Ascending aorta (tissue), 2 donors: ENCODE measurements at regions not wholly inside any gene's neighbourhood (a gene's known extent, or its start where the extent isn't known, plus 50 kb on each side); places are given as distances from the start of the nearest gene placed in this dataset.
"Not testable (repeated sequence)": the region's sequence is repeated elsewhere in the genome, so short reads cannot be mapped to it uniquely, and the experiment has no call there.

Source experiments
- DNase-seq, 2 donors: peaks; one replicate each; pipeline ENCODE4 v3.0.0-alpha.2; 2019; ENCODE audit warnings: low spot score in 2 of 2
- H3K27ac ChIP-seq, 2 donors: fragments of 200-600 bp; sonication (generic); one replicate each; pipeline ENCODE4 v1.5.1; 2016 to 2017; ENCODE audit warnings: mild to moderate bottlenecking in 1 of 2
- H3K27me3 ChIP-seq: fragments of 200-600 bp; sonication (generic); one replicate; pipeline ENCODE4 v1.5.1; 2017
- H3K36me3 ChIP-seq, 2 donors: fragments of 200-600 bp; sonication (generic); one replicate each; pipeline ENCODE4 v1.5.1; 2016
- H3K4me1 ChIP-seq, 2 donors: fragments of 200-600 bp; sonication (generic); one replicate each; pipeline ENCODE4 v1.5.1; 2016 to 2017; ENCODE audit warnings: mild to moderate bottlenecking in 1 of 2
- H3K4me3 ChIP-seq, 2 donors: fragments of 200-600 bp; sonication (generic); one replicate each; pipeline ENCODE4 v1.5.1; 2016 to 2017; ENCODE audit warnings: mild to moderate bottlenecking in 1 of 2
- H3K9me3 ChIP-seq, 2 donors: fragments of 200-600 bp; sonication (generic); one replicate each; pipeline ENCODE4 v1.5.1; 2016
- intact Hi-C: fragments of 100-400 bp; cut with DNase I; formaldehyde crosslinking; loops from one replicate; pipeline ENCODE4 v1.15.1; 2023
- TF ChIP-seq, protein P1 (sequence below), 3 experiments: fragments of 200-600 bp in 2 of 3; fragments of 450-650 bp in 1 of 3; sonication (generic) in 2 of 3; IDR thresholded peaks; one replicate each; pipeline ENCODE4 v1.5.1; 2016 to 2019; ENCODE audit warnings: antibody characterized with exemption in 3 of 3, mild to moderate bottlenecking in 1 of 3, moderate library complexity in 1 of 3

DNA sequence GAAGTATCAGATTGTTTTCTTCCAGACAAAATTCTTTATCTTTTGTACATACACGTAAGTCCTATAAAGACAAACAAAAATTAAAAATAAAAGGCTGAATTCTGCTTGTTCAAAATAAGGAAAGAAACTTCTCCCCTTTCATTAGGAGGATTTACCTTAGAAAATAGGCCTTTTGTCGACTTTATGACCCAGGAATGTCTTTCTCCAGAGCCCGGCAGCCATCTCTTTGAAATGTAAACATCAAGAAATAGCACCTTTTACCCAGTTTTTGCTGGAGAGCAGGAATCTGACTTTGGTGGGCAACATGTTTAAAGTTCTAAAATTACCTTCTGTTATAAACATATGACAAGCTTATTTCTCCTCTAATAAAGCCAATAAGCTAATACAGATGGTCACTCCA lies 373.0 kb upstream of the FTMT start:
- no peak overlapping the region for H3K4me3 ChIP-seq
- H3K36me3 ChIP-seq, result no peaks in the 10 kb centered on the region
- no peaks in the 10 kb centered on the region for H3K27me3 ChIP-seq
- no peak overlapping the region for H3K27ac ChIP-seq
- no peak for DNase-seq
- TF ChIP-seq, protein P1, sequence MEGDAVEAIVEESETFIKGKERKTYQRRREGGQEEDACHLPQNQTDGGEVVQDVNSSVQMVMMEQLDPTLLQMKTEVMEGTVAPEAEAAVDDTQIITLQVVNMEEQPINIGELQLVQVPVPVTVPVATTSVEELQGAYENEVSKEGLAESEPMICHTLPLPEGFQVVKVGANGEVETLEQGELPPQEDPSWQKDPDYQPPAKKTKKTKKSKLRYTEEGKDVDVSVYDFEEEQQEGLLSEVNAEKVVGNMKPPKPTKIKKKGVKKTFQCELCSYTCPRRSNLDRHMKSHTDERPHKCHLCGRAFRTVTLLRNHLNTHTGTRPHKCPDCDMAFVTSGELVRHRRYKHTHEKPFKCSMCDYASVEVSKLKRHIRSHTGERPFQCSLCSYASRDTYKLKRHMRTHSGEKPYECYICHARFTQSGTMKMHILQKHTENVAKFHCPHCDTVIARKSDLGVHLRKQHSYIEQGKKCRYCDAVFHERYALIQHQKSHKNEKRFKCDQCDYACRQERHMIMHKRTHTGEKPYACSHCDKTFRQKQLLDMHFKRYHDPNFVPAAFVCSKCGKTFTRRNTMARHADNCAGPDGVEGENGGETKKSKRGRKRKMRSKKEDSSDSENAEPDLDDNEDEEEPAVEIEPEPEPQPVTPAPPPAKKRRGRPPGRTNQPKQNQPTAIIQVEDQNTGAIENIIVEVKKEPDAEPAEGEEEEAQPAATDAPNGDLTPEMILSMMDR (IDR thresholded peaks at IDR 0.05), result no peak
- intact Hi-C loops, result no loop called here
- no peaks in the 10 kb centered on the region for H3K9me3 ChIP-seq
- no peaks in the 10 kb centered on the region for H3K4me1 ChIP-seq

DNA sequence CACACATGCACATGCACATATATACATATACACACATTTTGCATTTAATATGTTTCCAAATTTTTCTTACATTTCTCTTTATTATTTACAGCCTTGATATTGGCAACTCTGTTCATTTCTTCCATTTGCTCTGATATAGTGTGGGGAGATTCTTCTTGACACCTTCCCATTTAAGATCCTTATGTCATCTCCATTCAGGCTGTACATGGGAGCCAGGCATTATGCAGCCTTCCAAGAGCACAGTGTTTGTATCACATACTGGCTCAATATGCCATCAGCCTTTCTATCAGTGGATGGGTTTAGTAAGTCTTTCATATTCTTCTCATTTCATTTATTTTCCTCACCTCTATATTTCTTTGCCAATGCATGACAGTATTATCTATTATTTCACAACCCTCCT lies 372.3 kb upstream of the FTMT start:
- Histone ChIP-seq H3K36me3 (no peaks in the 10 kb centered on the region), H3K27me3 (no peaks in the 10 kb centered on the region), H3K4me3 (no peak overlapping the region)

DNA sequence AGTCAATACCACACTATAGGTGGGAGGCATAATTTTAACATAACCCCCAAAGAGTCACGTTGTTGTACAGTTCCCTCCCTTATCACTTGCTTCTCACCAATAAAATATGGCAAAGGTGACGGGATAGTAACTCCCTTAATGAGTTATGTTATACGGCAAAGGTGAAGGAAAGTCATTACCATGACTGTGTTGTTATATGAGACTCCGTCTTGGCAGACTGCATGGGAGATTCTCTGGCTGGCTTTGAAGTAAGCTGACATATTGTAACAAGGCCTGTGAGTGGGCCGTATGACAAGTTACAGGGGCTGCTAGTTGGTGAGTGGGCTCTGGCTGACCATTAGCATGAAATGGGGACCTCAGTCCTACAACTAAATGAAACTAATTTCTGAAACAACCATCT lies 366.4 kb upstream of the FTMT start:
- no peak for DNase-seq
- Histone ChIP-seq H3K27ac (no peak overlapping the region), H3K9me3 (no peaks in the 10 kb centered on the region), H3K36me3 (no peaks in the 10 kb centered on the region), H3K4me3 (no peak overlapping the region), H3K27me3 (no peaks in the 10 kb centered on the region), H3K4me1 (no peaks in the 10 kb centered on the region)
- TF ChIP-seq, protein P1 (IDR thresholded peaks at IDR 0.05), result no peak
- intact Hi-C loops, result no loop called here

More for the DNA sequence above, 372.3 kb upstream of the FTMT start:
- TF ChIP-seq, protein P1 (IDR thresholded peaks at IDR 0.05), result no peak
- no peak overlapping the region for H3K27ac ChIP-seq
- H3K9me3 ChIP-seq, result no peaks in the 10 kb centered on the region
- H3K4me1 ChIP-seq, result no peaks in the 10 kb centered on the region
- no peak for DNase-seq
- intact Hi-C loops, result no loop called here

DNA sequence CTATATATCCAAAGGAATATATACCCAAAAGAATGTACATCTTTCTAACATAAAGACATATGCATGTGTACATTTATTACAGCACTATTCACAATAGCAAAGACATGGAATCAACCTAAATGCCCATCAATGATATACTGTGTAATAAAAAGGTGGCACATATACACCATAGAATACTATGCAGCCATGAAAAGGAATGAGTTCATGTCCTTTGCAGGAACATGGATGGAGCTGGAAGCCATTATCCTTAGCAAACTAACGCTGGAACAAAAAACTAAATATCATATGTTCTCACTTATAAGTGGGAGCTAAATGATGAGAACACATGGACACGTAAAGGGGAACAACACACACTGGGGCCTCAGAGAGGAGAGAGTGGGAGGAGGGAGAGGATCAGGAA lies 365.7 kb upstream of the FTMT start:
- DNase-seq, H3K36me3 ChIP-seq, H3K27me3 ChIP-seq, H3K9me3 ChIP-seq, intact Hi-C loops, H3K27ac ChIP-seq, H3K4me3 ChIP-seq, H3K4me1 ChIP-seq: not testable (repeated sequence)

DNA sequence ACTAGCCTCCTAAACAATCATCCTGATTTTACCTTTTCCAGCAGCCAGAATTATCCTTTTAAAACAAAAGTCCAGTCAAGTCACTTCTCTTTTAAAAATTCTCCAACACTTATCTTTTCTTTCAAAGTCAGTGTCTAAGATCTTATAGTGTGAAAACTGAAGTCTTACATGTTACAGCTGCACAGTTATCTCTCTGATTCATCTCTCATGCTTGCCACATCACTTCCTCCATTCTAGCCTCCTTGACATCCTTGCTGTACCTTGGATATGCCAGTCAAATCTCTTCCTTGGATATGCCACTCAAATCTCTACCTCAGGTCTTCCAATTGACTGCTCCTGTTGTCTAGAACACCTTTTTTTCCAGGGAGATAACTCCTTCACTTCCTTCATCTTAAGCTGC lies 361.7 kb upstream of the FTMT start:
- no peak for DNase-seq
- TF ChIP-seq, protein P1 (IDR thresholded peaks at IDR 0.05), result no peak
- H3K9me3 ChIP-seq, result no peaks in the 10 kb centered on the region
- intact Hi-C loops, result no loop called here
- no peaks in the 10 kb centered on the region for H3K4me1 ChIP-seq
- no peaks in the 10 kb centered on the region for H3K27me3 ChIP-seq
- no peak overlapping the region for H3K4me3 ChIP-seq
- H3K27ac ChIP-seq, result no peak overlapping the region
- H3K36me3 ChIP-seq, result no peaks in the 10 kb centered on the region

DNA sequence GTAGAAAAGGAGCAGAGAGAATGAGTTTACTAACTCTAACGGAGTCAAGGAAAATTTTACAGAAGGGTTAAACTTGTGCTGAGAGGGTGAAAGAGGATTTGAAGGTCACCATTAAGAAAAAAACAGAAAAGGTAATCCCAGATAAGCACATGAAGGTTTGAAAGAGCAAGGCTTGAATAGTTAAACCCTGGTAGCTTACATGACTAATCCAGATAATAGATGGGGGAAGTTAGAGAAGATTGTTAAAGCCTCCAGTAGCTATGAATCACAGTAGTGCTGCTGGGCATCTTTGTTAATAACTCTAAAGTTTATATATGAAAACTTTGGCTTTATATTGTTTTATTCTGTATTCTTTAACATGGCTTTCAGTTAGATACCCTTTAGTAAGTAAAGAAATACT lies 354.5 kb upstream of the FTMT start:
- no peak overlapping the region for H3K27ac ChIP-seq
- no peak overlapping the region for H3K4me3 ChIP-seq
- TF ChIP-seq, protein P1 (IDR thresholded peaks at IDR 0.05), result no peak
- no peaks in the 10 kb centered on the region for H3K4me1 ChIP-seq
- no peaks in the 10 kb centered on the region for H3K27me3 ChIP-seq
- DNase-seq, result no peak
- H3K9me3 ChIP-seq, result no peaks in the 10 kb centered on the region
- intact Hi-C loops, result no loop called here
- no peaks in the 10 kb centered on the region for H3K36me3 ChIP-seq
